MCF 10A (cell line): ENCODE measurements at regions not wholly inside any gene's neighbourhood (a gene's known extent, or its start where the extent isn't known, plus 50 kb on each side); places are given as distances from the start of the nearest gene placed in this dataset.

Experiments
- BruUV-seq: library from RNA; stranded (reverse); fragments of 400-500 nt; replicated peaks from 2 replicates; lab custom pipeline; 2021; lab: Mats Ljungman, UMichigan
- CTCF ChIA-PET: fragments of 300-600 bp; sonication (Branson Sonifier 250); formaldehyde crosslinking; extraction: SDS; loops from one replicate; lab custom pipeline; 2021; ENCODE audit warnings: antibody characterized with exemption, inconsistent platforms; lab: Yijun Ruan, JAX
- POLR2A ChIA-PET: fragments of 300-600, 350-650 bp; sonication (Branson Sonifier 250); formaldehyde crosslinking; extraction: SDS; loops from one replicate; lab custom pipeline; 2020; ENCODE audit warnings: antibody characterized with exemption, inconsistent platforms; lab: Yijun Ruan, JAX
- DNase-seq: peaks from one replicate; pipeline ENCODE4 v3.0.0-alpha.2; 2018; ENCODE audit not compliant: unreplicated experiment
- H3K27ac Mint-ChIP-seq: one replicate; pipeline ENCODE4 v1.8.0; 2022; ENCODE audit warnings: mild to moderate bottlenecking, low read depth, mixed read lengths; ENCODE audit not compliant: unreplicated experiment
- H3K27me3 Mint-ChIP-seq: one replicate; pipeline ENCODE4 v1.8.0; 2022; ENCODE audit warnings: mixed read lengths; ENCODE audit not compliant: insufficient read depth, unreplicated experiment
- H3K36me3 Mint-ChIP-seq: one replicate; pipeline ENCODE4 v1.8.0; 2022; ENCODE audit warnings: mild to moderate bottlenecking, moderate library complexity, mixed read lengths; ENCODE audit not compliant: insufficient read depth, unreplicated experiment
- H3K4me1 Mint-ChIP-seq: one replicate; pipeline ENCODE4 v1.8.0; 2022; ENCODE audit warnings: mixed read lengths; ENCODE audit not compliant: insufficient read depth, unreplicated experiment
- H3K4me3 Mint-ChIP-seq: one replicate; pipeline ENCODE4 v1.8.0; 2022; ENCODE audit warnings: mild to moderate bottlenecking, moderate library complexity, mixed read lengths; ENCODE audit not compliant: unreplicated experiment
- H3K9me3 Mint-ChIP-seq: one replicate; pipeline ENCODE4 v1.8.0; 2022; ENCODE audit warnings: mixed read lengths; ENCODE audit not compliant: unreplicated experiment
- intact Hi-C: fragments of 100-400 bp; cut with micrococcal nuclease; formaldehyde crosslinking; loops from 2 replicates; pipeline ENCODE4 v1.14.1; 2022
- TF ChIP-seq, protein P1 (sequence below): fragments of 200-600 bp; IDR thresholded peaks from one replicate; pipeline ENCODE4 v1.8.0; 2022; ENCODE audit warnings: antibody characterized with exemption, mild to moderate bottlenecking; ENCODE audit not compliant: unreplicated experiment

DNA sequence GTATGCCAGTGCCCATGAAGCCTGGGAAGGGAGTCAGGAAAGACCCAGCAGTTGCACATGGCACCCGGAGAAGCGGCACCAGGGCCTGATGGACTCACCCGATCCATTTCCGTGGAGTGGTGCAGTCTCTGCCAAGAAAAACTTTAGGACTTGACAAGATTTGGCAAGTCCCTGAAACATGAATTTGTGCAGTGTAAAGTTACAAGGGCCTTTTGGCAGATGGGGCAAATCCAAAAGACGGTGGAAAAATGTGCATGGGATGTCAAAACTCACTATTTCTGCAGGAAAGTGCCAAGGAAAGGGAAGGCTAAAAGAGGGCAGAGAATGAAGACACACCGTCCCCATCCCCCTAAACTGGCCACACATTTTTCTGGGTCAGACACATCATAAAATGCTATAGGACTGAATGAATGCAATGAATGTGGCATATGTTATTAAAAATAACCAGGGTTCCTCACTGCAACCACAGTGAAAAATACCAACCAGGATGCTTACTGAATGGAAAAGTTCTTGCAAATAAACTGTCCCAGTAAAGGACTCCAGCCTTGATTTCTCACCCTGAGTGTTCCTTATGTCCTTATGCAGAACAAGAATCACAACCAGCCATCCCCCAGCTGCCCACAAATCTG lies 173.5 kb upstream of the SIX2 start:
- Mint-ChIP-seq H3K9me3 (no peaks in the 10 kb centered on the region), H3K27ac (peak overlapping the region; percentile 62), H3K4me1 (peaks cover 55% of the 10 kb centered on the region), H3K36me3 (no peaks in the 10 kb centered on the region), H3K4me3 (peak overlapping the region; percentile 5), H3K27me3 (no peaks in the 10 kb centered on the region)
- peak; percentile 93 for DNase-seq
- intact Hi-C loops, result no loop called here
- TF ChIP-seq, protein P1, sequence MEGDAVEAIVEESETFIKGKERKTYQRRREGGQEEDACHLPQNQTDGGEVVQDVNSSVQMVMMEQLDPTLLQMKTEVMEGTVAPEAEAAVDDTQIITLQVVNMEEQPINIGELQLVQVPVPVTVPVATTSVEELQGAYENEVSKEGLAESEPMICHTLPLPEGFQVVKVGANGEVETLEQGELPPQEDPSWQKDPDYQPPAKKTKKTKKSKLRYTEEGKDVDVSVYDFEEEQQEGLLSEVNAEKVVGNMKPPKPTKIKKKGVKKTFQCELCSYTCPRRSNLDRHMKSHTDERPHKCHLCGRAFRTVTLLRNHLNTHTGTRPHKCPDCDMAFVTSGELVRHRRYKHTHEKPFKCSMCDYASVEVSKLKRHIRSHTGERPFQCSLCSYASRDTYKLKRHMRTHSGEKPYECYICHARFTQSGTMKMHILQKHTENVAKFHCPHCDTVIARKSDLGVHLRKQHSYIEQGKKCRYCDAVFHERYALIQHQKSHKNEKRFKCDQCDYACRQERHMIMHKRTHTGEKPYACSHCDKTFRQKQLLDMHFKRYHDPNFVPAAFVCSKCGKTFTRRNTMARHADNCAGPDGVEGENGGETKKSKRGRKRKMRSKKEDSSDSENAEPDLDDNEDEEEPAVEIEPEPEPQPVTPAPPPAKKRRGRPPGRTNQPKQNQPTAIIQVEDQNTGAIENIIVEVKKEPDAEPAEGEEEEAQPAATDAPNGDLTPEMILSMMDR, result no peak
- no TSS peak for BruUV-seq
- ChIA-PET POLR2A (interaction anchor here (0.7 to 2.6 kb wide), 3 partner anchors 9 to 172 kb away, joined by 3 to 18 read pairs (median 3); no protein-coding TSS in a partner anchor), CTCF (interaction anchor here (1.2 kb wide), 1 partner anchor 14 kb away, joined by 4 read pairs; no protein-coding TSS in a partner anchor)

DNA sequence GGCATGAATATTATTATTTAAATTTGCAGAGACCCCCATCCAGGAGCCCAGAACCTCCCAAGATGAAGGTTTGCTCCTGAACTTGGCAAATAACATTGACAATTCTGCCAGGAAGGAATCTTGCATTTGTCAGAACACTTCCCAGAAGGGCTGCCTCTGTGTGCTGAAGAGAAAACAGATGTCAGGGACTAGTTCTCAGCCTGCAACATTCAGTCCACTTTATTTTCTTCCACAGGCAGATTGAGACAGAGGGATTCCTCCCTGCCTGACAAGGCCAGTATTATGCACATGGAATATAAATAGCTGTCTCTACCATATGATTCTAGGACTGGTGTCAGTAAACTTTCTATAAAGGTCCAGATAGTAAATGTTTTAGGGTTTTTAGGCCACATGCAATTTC lies 171.5 kb upstream of the SIX2 start:
- no peak overlapping the region for H3K4me3 Mint-ChIP-seq
- no peak overlapping the region for H3K27ac Mint-ChIP-seq
- H3K4me1 Mint-ChIP-seq, result peaks cover 69% of the 10 kb centered on the region
- ChIA-PET POLR2A (interaction anchor here (1.0 kb wide), 1 partner anchor 12 kb away, joined by 3 read pairs; no protein-coding TSS in a partner anchor), CTCF (interaction anchor here (1.1 kb wide), 1 partner anchor 13 kb away, joined by 11 read pairs; no protein-coding TSS in a partner anchor)
- peak; percentile 28 for DNase-seq
- TF ChIP-seq, protein P1, result no peak
- no peaks in the 10 kb centered on the region for H3K9me3 Mint-ChIP-seq
- H3K36me3 Mint-ChIP-seq, result peaks cover 8% of the 10 kb centered on the region
- intact Hi-C loops, result no loop called here
- no peaks in the 10 kb centered on the region for H3K27me3 Mint-ChIP-seq
- no TSS peak for BruUV-seq

DNA sequence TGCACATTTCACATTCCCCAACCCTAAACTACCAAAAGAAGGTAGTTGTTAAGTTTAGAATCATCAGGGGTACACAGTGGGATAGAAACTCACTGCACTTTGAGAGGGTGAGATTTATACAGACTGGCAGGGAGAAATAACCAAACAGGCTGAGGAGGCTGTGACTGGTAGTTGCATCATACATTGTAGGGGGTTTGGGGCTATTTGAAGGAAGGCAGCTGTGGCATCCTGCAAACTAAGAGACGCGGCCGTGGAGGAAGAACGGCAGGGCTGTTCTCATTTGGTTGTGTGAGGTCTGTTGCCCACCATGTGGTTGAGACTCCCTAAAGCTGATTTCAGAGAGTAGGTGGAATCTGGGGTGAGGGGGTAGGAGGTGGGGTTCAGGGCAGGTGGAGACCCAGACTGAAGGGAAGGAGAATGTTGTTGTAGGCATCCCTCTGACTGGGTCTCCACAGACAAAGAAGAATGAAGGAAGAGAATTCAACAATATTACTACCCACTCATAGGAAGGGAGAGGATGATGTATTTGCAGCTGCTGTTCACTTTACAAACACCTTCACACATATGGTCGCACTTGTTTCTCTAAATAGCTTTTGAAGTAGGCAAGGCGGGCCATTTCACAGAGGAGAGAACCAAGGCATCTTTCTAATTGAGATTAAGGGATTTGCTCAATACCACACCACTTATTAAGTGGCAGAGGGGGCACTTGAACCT lies 170.9 kb upstream of the SIX2 start:
- Mint-ChIP-seq H3K36me3 (peaks cover 8% of the 10 kb centered on the region), H3K9me3 (no peaks in the 10 kb centered on the region), H3K27ac (peak overlapping the region; percentile 42), H3K4me3 (no peak overlapping the region), H3K4me1 (peaks cover 65% of the 10 kb centered on the region), H3K27me3 (no peaks in the 10 kb centered on the region)
- intact Hi-C loops, result no loop called here
- no TSS peak for BruUV-seq
- ChIA-PET CTCF (no interaction called here), POLR2A (interaction anchor here (0.6 to 2.4 kb wide), 3 partner anchors 12 to 1242 kb away, joined by 3 to 6 read pairs (median 3); no protein-coding TSS in a partner anchor)
- DNase-seq, result no peak
- TF ChIP-seq, protein P1, result no peak

DNA sequence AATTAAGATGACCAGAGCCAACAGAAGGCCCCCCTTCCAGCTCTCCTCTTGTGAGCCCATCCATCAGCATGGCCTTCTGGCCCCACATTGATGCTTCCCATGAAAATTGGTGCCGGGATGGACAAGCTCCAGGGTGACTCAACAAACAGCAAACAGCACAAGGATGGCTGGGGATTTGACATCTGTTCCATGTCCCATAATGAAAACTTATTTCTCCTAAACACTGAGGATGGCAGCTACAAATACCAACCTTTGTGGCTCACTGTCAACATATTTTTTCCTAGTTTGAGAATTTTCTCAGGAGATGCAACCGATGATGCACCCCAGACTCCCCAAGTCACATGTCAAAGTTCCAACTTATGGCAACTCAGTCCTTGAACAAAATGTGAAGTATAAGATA lies 169.6 kb upstream of the SIX2 start:
- peak; percentile 74 for DNase-seq
- Mint-ChIP-seq H3K27me3 (no peaks in the 10 kb centered on the region), H3K27ac (peak overlapping the region; percentile 52), H3K9me3 (no peaks in the 10 kb centered on the region), H3K36me3 (peaks cover 8% of the 10 kb centered on the region), H3K4me1 (peaks cover 58% of the 10 kb centered on the region), H3K4me3 (no peak overlapping the region)
- POLR2A ChIA-PET, result interaction anchor here (1.8 to 2.4 kb wide), 2 partner anchors 11 to 12 kb away, joined by 4 to 6 read pairs; no protein-coding TSS in a partner anchor
- intact Hi-C loops, result no loop called here
- BruUV-seq, result no TSS peak
- CTCF ChIA-PET, result interaction anchor here (0.6 to 0.7 kb wide), 4 partner anchors 9 to 1584 kb away, joined by 3 read pairs; no protein-coding TSS in a partner anchor
- TF ChIP-seq, protein P1, result no peak
